ENCODE measurements at regions not wholly inside any gene's neighbourhood (a gene's known extent, or its start where the extent isn't known, plus 50 kb on each side); places are given as distances from the start of the nearest gene placed in this dataset.

- Histone ChIP-seq H3K4me1 (ENCODE audit: control insufficient read depth, insufficient read depth, low read length) (no peaks in the 10 kb centered on the region), H3K27me3 (replicated peaks in 1 of 2; ENCODE audit: control insufficient read depth in 2 of 2, insufficient read depth in 2 of 2, low read length in 1 of 2) (no peaks in the 10 kb centered on the region; a peak in 3 of 4 replicates), H2AFZ (ENCODE audit: control insufficient read depth, low read depth, low read length) (no peak overlapping the region), H3K4me3 (no peak overlapping the region), H4K20me1 (ENCODE audit: control insufficient read depth, insufficient read depth) (no peaks in the 10 kb centered on the region), H3K9me3 (replicated peaks; ENCODE audit: control insufficient read depth, insufficient read depth, low read length) (no peaks in the 10 kb centered on the region), H3K27ac (ENCODE audit: control insufficient read depth, insufficient read depth) (no peak overlapping the region), H3K79me2 (ENCODE audit: control insufficient read depth, insufficient read depth, low read length) (no peaks in the 10 kb centered on the region), H3K36me3 (ENCODE audit: control insufficient read depth in 2 of 2, insufficient read depth in 2 of 2, low read length in 1 of 2) (no peaks in the 10 kb centered on the region), H3K9ac (ENCODE audit: control insufficient read depth, insufficient read depth, low read length) (no peak overlapping the region), H3K4me2 (ENCODE audit: control insufficient read depth, insufficient read depth) (no peak overlapping the region)
- RAD21 ChIA-PET (ENCODE audit: unreplicated experiment), result no interaction called here
- CTCF ChIA-PET, result no interaction called here
- no peak for DNase-seq (ENCODE audit: low read depth, low spot score)
- BruUV-seq (replicated peaks), result no TSS peak
- POLR2A ChIA-PET, result no interaction called here
- no peak for TF ChIP-seq TAF1 (IDR thresholded peaks at IDR 0.05; ENCODE audit: borderline replicate concordance, low read depth, low read length)
- no peak for TF ChIP-seq SIN3A (IDR thresholded peaks at IDR 0.05; ENCODE audit: low read depth, low read length)
- no peak for TF ChIP-seq E2F4 (IDR thresholded peaks at IDR 0.05; ENCODE audit: low read depth, low read length)
- no peak for TF ChIP-seq BCL3 (IDR thresholded peaks at IDR 0.05; ENCODE audit: borderline replicate concordance, insufficient read depth, low read depth, low read length, poor library complexity, severe bottlenecking)
- TF ChIP-seq GATAD2B (conservative IDR thresholded peaks at IDR 0.05; ENCODE audit: low read depth), result no peak
- TF ChIP-seq ZNF217 (IDR thresholded peaks at IDR 0.05), result no peak
- no peak for TF ChIP-seq SMARCA5 (IDR thresholded peaks at IDR 0.05)
- TF ChIP-seq ZNF274 (IDR thresholded peaks at IDR 0.05; ENCODE audit: insufficient read depth, insufficient read length), result no peak
- TF ChIP-seq SP1 (IDR thresholded peaks at IDR 0.05; ENCODE audit: low read depth, low read length), result no peak
- TF ChIP-seq NR2C2 (IDR thresholded peaks at IDR 0.05; ENCODE audit: borderline replicate concordance, control insufficient read depth, insufficient read length, low read depth), result no peak
- no peak for TF ChIP-seq ZNF384 (IDR thresholded peaks at IDR 0.05; ENCODE audit: borderline replicate concordance, low read depth, low read length)
- TF ChIP-seq FOS (IDR thresholded peaks at IDR 0.05; ENCODE audit: borderline replicate concordance, extremely low read depth, insufficient read length), result no peak
- TF ChIP-seq FOXM1 (IDR thresholded peaks at IDR 0.05; ENCODE audit: low read depth, low read length), result no peak
- TF ChIP-seq RFX5 (IDR thresholded peaks at IDR 0.05; ENCODE audit: low read depth, low read length), result no peak
- no peak for TF ChIP-seq TCF7 (IDR thresholded peaks at IDR 0.05; ENCODE audit: borderline replicate concordance)
- no peak for TF ChIP-seq SMAD5 (IDR thresholded peaks at IDR 0.05; ENCODE audit: low read depth)
- intact Hi-C loops (cut with micrococcal nuclease; ENCODE audit: unreplicated experiment) (no loop called here), in situ Hi-C loops (cut with MboI) (no loop called here)
- WGBS (ENCODE audit: insufficient coverage, insufficient replicate concordance, low lambda C conversion rate, missing lambda C conversion rate), result 37% methylated on average over 9 of the region's 10 CpGs
- SMC1A ChIA-PET (ENCODE audit: uncharacterized antibody, unreplicated experiment), result no interaction called here
- FAIRE-seq, result no peak
- no peak for ATAC-seq
Observed at GRCh38 chrX:69082055-69082752, 83.0 kb downstream of the PJA1 start.

All from GM12878 (cell line).